ENCODE measurements at regions not wholly inside any gene's neighbourhood (a gene's known extent, or its start where the extent isn't known, plus 50 kb on each side); places are given as distances from the start of the nearest gene placed in this dataset.
"Not testable (repeated sequence)": the region's sequence is repeated elsewhere in the genome, so short reads cannot be mapped to it uniquely, and the experiment has no call there.

GRCh38 chr11:121968638-121969037 is 147.4 kb downstream of the BLID start:
- H3K4me1 ChIP-seq (ENCODE audit: low read depth), result no peaks in the 10 kb centered on the region
- TF ChIP-seq, protein P1, sequence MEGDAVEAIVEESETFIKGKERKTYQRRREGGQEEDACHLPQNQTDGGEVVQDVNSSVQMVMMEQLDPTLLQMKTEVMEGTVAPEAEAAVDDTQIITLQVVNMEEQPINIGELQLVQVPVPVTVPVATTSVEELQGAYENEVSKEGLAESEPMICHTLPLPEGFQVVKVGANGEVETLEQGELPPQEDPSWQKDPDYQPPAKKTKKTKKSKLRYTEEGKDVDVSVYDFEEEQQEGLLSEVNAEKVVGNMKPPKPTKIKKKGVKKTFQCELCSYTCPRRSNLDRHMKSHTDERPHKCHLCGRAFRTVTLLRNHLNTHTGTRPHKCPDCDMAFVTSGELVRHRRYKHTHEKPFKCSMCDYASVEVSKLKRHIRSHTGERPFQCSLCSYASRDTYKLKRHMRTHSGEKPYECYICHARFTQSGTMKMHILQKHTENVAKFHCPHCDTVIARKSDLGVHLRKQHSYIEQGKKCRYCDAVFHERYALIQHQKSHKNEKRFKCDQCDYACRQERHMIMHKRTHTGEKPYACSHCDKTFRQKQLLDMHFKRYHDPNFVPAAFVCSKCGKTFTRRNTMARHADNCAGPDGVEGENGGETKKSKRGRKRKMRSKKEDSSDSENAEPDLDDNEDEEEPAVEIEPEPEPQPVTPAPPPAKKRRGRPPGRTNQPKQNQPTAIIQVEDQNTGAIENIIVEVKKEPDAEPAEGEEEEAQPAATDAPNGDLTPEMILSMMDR (IDR thresholded peaks at IDR 0.05), result no peak
- intact Hi-C loops (cut with DNase I, micrococcal nuclease), result no loop called here
- DNase-seq, result no peak
- H3K9me3 ChIP-seq, result no peaks in the 10 kb centered on the region
- H3K4me3 ChIP-seq, result no peak overlapping the region
- H3K36me3 ChIP-seq (ENCODE audit: low read depth), result no peaks in the 10 kb centered on the region
- no peak for ATAC-seq

GRCh38 chr11:121967131-121967704 is 148.8 kb downstream of the BLID start:
- Histone ChIP-seq H3K4me1 (ENCODE audit: low read depth) (no peaks in the 10 kb centered on the region), H3K36me3 (ENCODE audit: low read depth) (no peaks in the 10 kb centered on the region), H3K4me3 (no peak overlapping the region), H3K9me3 (no peaks in the 10 kb centered on the region)
- no peak for ATAC-seq
- no peak for DNase-seq
- intact Hi-C loops (cut with DNase I, micrococcal nuclease), result no loop called here
- TF ChIP-seq, protein P1 (IDR thresholded peaks at IDR 0.05), result no peak

DNA sequence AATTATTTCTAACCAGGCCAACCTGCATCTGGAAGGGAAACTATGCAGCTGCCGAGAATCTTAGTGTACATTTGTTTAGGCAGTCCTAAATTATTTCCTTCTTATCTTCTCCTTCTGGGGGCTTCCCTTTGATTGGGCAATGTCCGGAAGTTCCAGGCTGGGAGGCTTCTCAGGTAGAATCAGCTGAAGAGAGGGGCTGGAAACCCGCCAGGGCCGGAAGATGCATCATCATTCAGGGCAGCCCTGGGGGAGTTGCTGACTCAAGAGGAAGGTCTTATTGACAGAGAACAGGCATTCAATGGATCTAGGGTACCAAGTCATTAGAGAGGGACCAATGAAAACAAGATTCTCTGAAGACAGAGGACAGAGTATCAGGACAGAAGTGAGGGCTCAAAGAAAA is 150.7 kb downstream of the BLID start:
- TF ChIP-seq, protein P1 (IDR thresholded peaks at IDR 0.05), result no peak
- ATAC-seq (no peak), DNase-seq (no peak)
- no peak overlapping the region for H3K4me3 ChIP-seq
- H3K36me3 ChIP-seq (ENCODE audit: low read depth), result no peaks in the 10 kb centered on the region
- intact Hi-C loops (cut with DNase I, micrococcal nuclease), result no loop called here
- no peaks in the 10 kb centered on the region for H3K4me1 ChIP-seq (ENCODE audit: low read depth)
- H3K9me3 ChIP-seq, result no peaks in the 10 kb centered on the region

- TF ChIP-seq, protein P1 (IDR thresholded peaks at IDR 0.05), result no peak
- ATAC-seq, result peak; percentile 11
- no peaks in the 10 kb centered on the region for H3K36me3 ChIP-seq (ENCODE audit: low read depth)
- no peaks in the 10 kb centered on the region for H3K4me1 ChIP-seq (ENCODE audit: low read depth)
- no peak overlapping the region for H3K4me3 ChIP-seq
- no peaks in the 10 kb centered on the region for H3K9me3 ChIP-seq
- intact Hi-C loops (cut with DNase I, micrococcal nuclease), result no loop called here
- no peak for DNase-seq
Measured at GRCh38 chr11:121964591-121964990, 151.4 kb downstream of the BLID start.

- H3K4me3 ChIP-seq; H3K4me1 ChIP-seq (ENCODE audit: low read depth); ATAC-seq; H3K36me3 ChIP-seq (ENCODE audit: low read depth); H3K9me3 ChIP-seq; DNase-seq; intact Hi-C loops (cut with DNase I, micrococcal nuclease): not testable (repeated sequence)
Measured at GRCh38 chr11:121963846-121964245, 152.2 kb downstream of the BLID start.

- no peaks in the 10 kb centered on the region for H3K9me3 ChIP-seq
- DNase-seq (no peak), ATAC-seq (no peak)
- H3K4me3 ChIP-seq, result no peak overlapping the region
- H3K4me1 ChIP-seq (ENCODE audit: low read depth), result no peaks in the 10 kb centered on the region
- TF ChIP-seq, protein P1 (IDR thresholded peaks at IDR 0.05), result no peak
- intact Hi-C loops (cut with DNase I, micrococcal nuclease), result no loop called here
- H3K36me3 ChIP-seq (ENCODE audit: low read depth), result no peaks in the 10 kb centered on the region
Measured at GRCh38 chr11:121961321-121961801, 154.7 kb downstream of the BLID start.

Measured in mucosa of descending colon (tissue), 3 donors.